HG03175 (cell line): ENCODE measurements at regions not wholly inside any gene's neighbourhood (a gene's known extent, or its start where the extent isn't known, plus 50 kb on each side); places are given as distances from the start of the nearest gene placed in this dataset.
"Not testable (repeated sequence)": the region's sequence is repeated elsewhere in the genome, so short reads cannot be mapped to it uniquely, and the experiment has no call there.

ENCODE experiments used
- ATAC-seq: cut with Tn5 transposase; IDR thresholded peaks from one replicate; pipeline ENCODE4 v1.9.1; 2021; ENCODE audit warnings: mild to moderate bottlenecking, moderate library complexity; ENCODE audit not compliant: unreplicated experiment

- ATAC-seq = no peak
Measured at GRCh38 chr2:217604527-217605194, 398.1 kb downstream of the TNS1 start.

- ATAC-seq = no peak
Measured at GRCh38 chr2:217601601-217602000, 401.2 kb downstream of the TNS1 start.

- no peak for ATAC-seq
Measured at GRCh38 chr2:217599906-217600305, 402.9 kb downstream of the TNS1 start.

- no peak for ATAC-seq
Measured at GRCh38 chr2:217597681-217598080, 405.1 kb downstream of the TNS1 start.

- ATAC-seq = no peak
Measured at GRCh38 chr2:217597145-217597544, 405.6 kb downstream of the TNS1 start.

GRCh38 chr2:217593732-217594131 is 409.1 kb downstream of the TNS1 start:
- no peak for ATAC-seq

GRCh38 chr2:217588266-217588665 is 414.5 kb downstream of the TNS1 start:
- no peak for ATAC-seq

- ATAC-seq = no peak
Measured at GRCh38 chr2:217585362-217585761, 417.4 kb downstream of the TNS1 start.

GRCh38 chr2:217580407-217580806 is 422.4 kb downstream of the TNS1 start:
- not testable (repeated sequence) for ATAC-seq

GRCh38 chr2:217573571-217573970 is 429.2 kb downstream of the TNS1 start:
- ATAC-seq = no peak

GRCh38 chr2:217570394-217570793 is 432.4 kb downstream of the TNS1 start:
- ATAC-seq = no peak

- no peak for ATAC-seq
Measured at GRCh38 chr2:217568289-217568971, 434.4 kb downstream of the TNS1 start.

- no peak for ATAC-seq
Measured at GRCh38 chr2:217563565-217563964, 439.2 kb downstream of the TNS1 start.

GRCh38 chr2:217562871-217563480 is 439.8 kb downstream of the TNS1 start:
- ATAC-seq = no peak

- ATAC-seq = no peak
Measured at GRCh38 chr2:217559084-217559483, 443.7 kb downstream of the TNS1 start.

GRCh38 chr2:217555081-217555876 is 447.5 kb downstream of the TNS1 start:
- no peak for ATAC-seq

- no peak for ATAC-seq
Measured at GRCh38 chr2:217553679-217554078, 449.1 kb downstream of the TNS1 start.

- ATAC-seq = no peak
Measured at GRCh38 chr2:217553202-217553601, 449.6 kb downstream of the TNS1 start.

- no peak for ATAC-seq
Measured at GRCh38 chr2:217552081-217552480, 450.7 kb downstream of the TNS1 start.

GRCh38 chr2:217551252-217551899 is 451.4 kb downstream of the TNS1 start:
- ATAC-seq = no peak

- no peak for ATAC-seq
Measured at GRCh38 chr2:217539126-217539525, 463.7 kb downstream of the TNS1 start.
